MM.1S (cell line): ENCODE measurements at regions not wholly inside any gene's neighbourhood (a gene's known extent, or its start where the extent isn't known, plus 50 kb on each side); places are given as distances from the start of the nearest gene placed in this dataset.

Experiments used
- DNase-seq: peaks from one replicate; pipeline ENCODE4 v3.0.0-alpha.2; 2015
- H2AFZ ChIP-seq: fragments of 300-600 bp; sonication (generic); 2 replicates; pipeline ENCODE4 v1.6.0; 2016; ENCODE audit warnings: antibody characterized with exemption, low read length
- H3F3A ChIP-seq: fragments of 300-600 bp; sonication (generic); 2 replicates; pipeline ENCODE4 v1.6.1; 2016; ENCODE audit warnings: mild to moderate bottlenecking, antibody characterized with exemption, low read length, moderate library complexity, mixed read lengths; ENCODE audit not compliant: insufficient read depth
- H3K27ac ChIP-seq: fragments of 300-600 bp; sonication (generic); 2 replicates; pipeline ENCODE4 v1.5.1; 2016; ENCODE audit warnings: mild to moderate bottlenecking, low read length
- H3K27me3 ChIP-seq: fragments of 300-600 bp; sonication (generic); replicated peaks from 2 replicates; pipeline ENCODE4 v1.6.0; 2016; ENCODE audit warnings: low read length; ENCODE audit not compliant: insufficient read depth
- H3K36me3 ChIP-seq: fragments of 300-600 bp; sonication (generic); replicated peaks from 2 replicates; pipeline ENCODE4 v1.6.1; 2016; ENCODE audit warnings: mild to moderate bottlenecking, low read length, mixed read lengths; ENCODE audit not compliant: insufficient read depth
- H3K4me1 ChIP-seq: fragments of 300-600 bp; sonication (generic); 2 replicates; pipeline ENCODE4 v1.6.1; 2016; ENCODE audit warnings: low read length, mixed read lengths
- H3K4me2 ChIP-seq: fragments of 300-600 bp; sonication (generic); 2 replicates; pipeline ENCODE4 v1.6.0; 2016; ENCODE audit warnings: low read depth, low read length
- H3K4me3 ChIP-seq: fragments of 300-600 bp; sonication (generic); 2 replicates; pipeline ENCODE4 v1.5.1; 2016; ENCODE audit warnings: low read length, mixed read lengths
- H3K79me2 ChIP-seq: fragments of 300-600 bp; sonication (generic); 2 replicates; pipeline ENCODE4 v1.6.1; 2016; ENCODE audit warnings: mixed run types, low read length, mixed read lengths
- H3K9ac ChIP-seq: fragments of 300-600 bp; sonication (generic); 2 replicates; pipeline ENCODE4 v1.6.1; 2016; ENCODE audit warnings: low read length, mixed read lengths
- H3K9me2 ChIP-seq: fragments of 300-600 bp; sonication (generic); replicated peaks from 2 replicates; pipeline ENCODE4 v1.6.1; 2016; ENCODE audit warnings: mild to moderate bottlenecking, low read length, mixed read lengths; ENCODE audit not compliant: insufficient read depth
- H3K9me3 ChIP-seq: fragments of 300-600 bp; sonication (generic); replicated peaks from 2 replicates; pipeline ENCODE4 v1.6.1; 2016; ENCODE audit warnings: mild to moderate bottlenecking, low read length, mixed read lengths; ENCODE audit not compliant: insufficient read depth
- H4K20me1 ChIP-seq: fragments of 300-600 bp; sonication (generic); 2 replicates; pipeline ENCODE4 v1.6.1; 2016; ENCODE audit warnings: mild to moderate bottlenecking, low read length, moderate library complexity, mixed read lengths; ENCODE audit not compliant: insufficient read depth
- CTCF ChIP-seq: fragments of 300-600 bp; sonication (generic); IDR thresholded peaks from 2 replicates; pipeline ENCODE4 v1.5.1; 2016; ENCODE audit warnings: antibody characterized with exemption, low read length, mixed read lengths
- EZH2 ChIP-seq: fragments of 300-600 bp; sonication (generic); optimal IDR thresholded peaks from 2 replicates; pipeline ENCODE3; 2017; ENCODE audit warnings: low read depth, mild to moderate bottlenecking, antibody characterized with exemption, low read length, mixed read lengths
- EZH2phosphoT487 ChIP-seq: fragments of 300-600 bp; sonication (generic); IDR thresholded peaks from 2 replicates; pipeline ENCODE4 v1.6.1; 2018; ENCODE audit warnings: antibody characterized with exemption, low read length

GRCh38 chr14:29444216-29444615, 483.4 kb downstream of the PRKD1 start:
- Histone ChIP-seq H2AFZ (no peak overlapping the region), H3K27ac (no peak overlapping the region), H3F3A (no peaks in the 10 kb centered on the region), H3K9me3 (no peaks in the 10 kb centered on the region), H3K9me2 (no peaks in the 10 kb centered on the region), H3K4me2 (no peak overlapping the region), H3K4me1 (no peaks in the 10 kb centered on the region), H3K36me3 (no peaks in the 10 kb centered on the region), H3K79me2 (no peaks in the 10 kb centered on the region), H4K20me1 (no peaks in the 10 kb centered on the region), H3K27me3 (no peaks in the 10 kb centered on the region), H3K4me3 (no peak overlapping the region), H3K9ac (no peak overlapping the region)
- no peak for TF ChIP-seq CTCF
- TF ChIP-seq EZH2 = no peak
- no peak for TF ChIP-seq EZH2phosphoT487
- DNase-seq = no peak

- Histone ChIP-seq H3K9me2 (no peaks in the 10 kb centered on the region), H3K36me3 (no peaks in the 10 kb centered on the region), H2AFZ (no peak overlapping the region), H3K9ac (no peak overlapping the region), H3K27me3 (no peaks in the 10 kb centered on the region), H3K4me2 (no peak overlapping the region), H3K27ac (no peak overlapping the region), H4K20me1 (no peaks in the 10 kb centered on the region), H3K9me3 (no peaks in the 10 kb centered on the region), H3F3A (no peaks in the 10 kb centered on the region), H3K4me3 (no peak overlapping the region), H3K79me2 (no peaks in the 10 kb centered on the region), H3K4me1 (no peaks in the 10 kb centered on the region)
- DNase-seq = no peak
- TF ChIP-seq CTCF (no peak), EZH2 (no peak), EZH2phosphoT487 (no peak)
These were observed 482.8 kb downstream of the PRKD1 start for GRCh38 chr14:29444805-29445204.

- DNase-seq = no peak
- Histone ChIP-seq H3K9ac (no peak overlapping the region), H3K4me1 (no peaks in the 10 kb centered on the region), H3K9me2 (no peaks in the 10 kb centered on the region), H3K79me2 (no peaks in the 10 kb centered on the region), H3K27me3 (no peaks in the 10 kb centered on the region), H3K27ac (no peak overlapping the region), H3F3A (no peaks in the 10 kb centered on the region), H3K9me3 (no peaks in the 10 kb centered on the region), H3K4me2 (no peak overlapping the region), H3K4me3 (no peak overlapping the region), H4K20me1 (no peaks in the 10 kb centered on the region), H2AFZ (no peak overlapping the region), H3K36me3 (no peaks in the 10 kb centered on the region)
- TF ChIP-seq EZH2phosphoT487 = no peak
- no peak for TF ChIP-seq CTCF
- TF ChIP-seq EZH2 = no peak
These were observed 480.7 kb downstream of the PRKD1 start for GRCh38 chr14:29446971-29447370.

- no peak overlapping the region for H3K4me2 ChIP-seq
- H4K20me1 ChIP-seq = no peaks in the 10 kb centered on the region
- H3K9me3 ChIP-seq = no peaks in the 10 kb centered on the region
- H3K4me1 ChIP-seq = 0 out of 2 replicates have a peak, but pooled peaks cover 7% of the 10 kb centered on the region
- H3K36me3 ChIP-seq = no peaks in the 10 kb centered on the region
- H3K79me2 ChIP-seq = no peaks in the 10 kb centered on the region
- no peaks in the 10 kb centered on the region for H3K27me3 ChIP-seq
- H3F3A ChIP-seq = no peaks in the 10 kb centered on the region
- no peaks in the 10 kb centered on the region for H3K9me2 ChIP-seq
- H3K9ac ChIP-seq = no peak overlapping the region
- no peak for DNase-seq
- no peak overlapping the region for H3K27ac ChIP-seq
- no peak for TF ChIP-seq CTCF
- no peak for TF ChIP-seq EZH2
- TF ChIP-seq EZH2phosphoT487 = no peak
- H2AFZ ChIP-seq = no peak overlapping the region
- H3K4me3 ChIP-seq = no peak overlapping the region
These were observed 475.7 kb downstream of the PRKD1 start for GRCh38 chr14:29451941-29452340.
